Astrocyte (in vitro differentiated cells and primary cell): ENCODE measurements at regions not wholly inside any gene's neighbourhood (a gene's known extent, or its start where the extent isn't known, plus 50 kb on each side); places are given as distances from the start of the nearest gene placed in this dataset.

Experiments used
- DNase-seq: peaks from one replicate; pipeline ENCODE4 v3.0.0-alpha.2; 2010; ENCODE audit warnings: low read depth
- FAIRE-seq: peaks from 2 replicates; lab custom pipeline; 2011; peaks lifted over from hg19 to GRCh38; lab: Jason Lieb, UNC
- H2AFZ ChIP-seq: 2 replicates; pipeline ENCODE4 v1.6.0; 2012; ENCODE audit warnings: low read depth, low read length, inconsistent platforms
- H3K27ac ChIP-seq: 2 replicates; pipeline ENCODE4 v1.5.1; 2011; ENCODE audit warnings: low read depth, low read length, inconsistent platforms
- H3K27me3 ChIP-seq: 2 replicates; pipeline ENCODE4 v1.6.0; 2011; ENCODE audit warnings: low read length, inconsistent platforms; ENCODE audit not compliant: insufficient read depth
- H3K36me3 ChIP-seq: 2 replicates; pipeline ENCODE4 v1.5.1; 2011; ENCODE audit warnings: low read length, inconsistent platforms; ENCODE audit not compliant: insufficient read depth
- H3K4me1 ChIP-seq: 2 replicates; pipeline ENCODE4 v1.5.1; 2011; ENCODE audit warnings: low read length, inconsistent platforms; ENCODE audit not compliant: insufficient read depth
- H3K4me2 ChIP-seq: 2 replicates; pipeline ENCODE4 v1.6.0; 2012; ENCODE audit warnings: low read length, inconsistent platforms
- H3K4me3 ChIP-seq: 2 replicates; pipeline ENCODE4 v1.5.1; 2011; ENCODE audit warnings: low read depth, mild to moderate bottlenecking, low read length, inconsistent platforms; ENCODE audit not compliant: insufficient read depth
- H3K79me2 ChIP-seq: 2 replicates; pipeline ENCODE4 v1.6.0; 2012; ENCODE audit warnings: mild to moderate bottlenecking, low read length, inconsistent platforms; ENCODE audit not compliant: insufficient read depth
- H3K9ac ChIP-seq: 2 replicates; pipeline ENCODE4 v1.6.0; 2012; ENCODE audit warnings: mild to moderate bottlenecking, low read length, inconsistent platforms
- H3K9me3 ChIP-seq: 2 replicates; pipeline ENCODE4 v1.5.1; 2012; ENCODE audit warnings: low read depth, mild to moderate bottlenecking, low read length, inconsistent platforms; ENCODE audit not compliant: insufficient read depth
- H4K20me1 ChIP-seq: 2 replicates; pipeline ENCODE4 v1.6.0; 2012; ENCODE audit warnings: low read length, inconsistent platforms; ENCODE audit not compliant: insufficient read depth
- H3K27ac Mint-ChIP-seq: one replicate; pipeline ENCODE4 v1.8.0; 2021; ENCODE audit warnings: mild to moderate bottlenecking, mixed read lengths; ENCODE audit not compliant: unreplicated experiment
- H3K27me3 Mint-ChIP-seq: one replicate; pipeline ENCODE4 v1.8.0; 2021; ENCODE audit warnings: low read depth, mixed read lengths; ENCODE audit not compliant: unreplicated experiment
- H3K36me3 Mint-ChIP-seq: one replicate; pipeline ENCODE4 v1.8.0; 2021; ENCODE audit warnings: low read depth, mixed read lengths; ENCODE audit not compliant: unreplicated experiment
- H3K4me1 Mint-ChIP-seq: one replicate; pipeline ENCODE4 v1.8.0; 2021; ENCODE audit warnings: low read depth, mixed read lengths; ENCODE audit not compliant: unreplicated experiment
- H3K4me3 Mint-ChIP-seq: one replicate; pipeline ENCODE4 v1.8.0; 2021; ENCODE audit warnings: mild to moderate bottlenecking, moderate library complexity, mixed read lengths; ENCODE audit not compliant: unreplicated experiment
- H3K9me3 Mint-ChIP-seq: one replicate; pipeline ENCODE4 v1.8.0; 2021; ENCODE audit warnings: mild to moderate bottlenecking, mixed read lengths; ENCODE audit not compliant: unreplicated experiment
- CTCF ChIP-seq: IDR thresholded peaks from 2 replicates; pipeline ENCODE4 v1.5.1; 2011; ENCODE audit warnings: low read depth, mild to moderate bottlenecking, inconsistent platforms, low read length, moderate library complexity; ENCODE audit not compliant: insufficient read depth
- EZH2 ChIP-seq: IDR thresholded peaks from 2 replicates; pipeline ENCODE4 v1.6.1; 2012; ENCODE audit warnings: mild to moderate bottlenecking, low read length, inconsistent platforms; ENCODE audit not compliant: insufficient read depth

GRCh38 chr6:30795549-30796293 lies 51.4 kb upstream of the IER3 start:
- Histone ChIP-seq H3K9ac (no peak overlapping the region), H3K79me2 (no peaks in the 10 kb centered on the region), H3K9me3 (no peaks in the 10 kb centered on the region), H4K20me1 (no peaks in the 10 kb centered on the region), H3K36me3 (no peaks in the 10 kb centered on the region), H3K4me1 (peaks cover under 1% of the 10 kb centered on the region), H3K27ac (no peak overlapping the region), H2AFZ (no peak overlapping the region), H3K27me3 (no peaks in the 10 kb centered on the region), H3K4me2 (no peak overlapping the region), H3K4me3 (no peak overlapping the region)
- peaks cover 2% of the 10 kb centered on the region for H3K9me3 Mint-ChIP-seq
- no peaks in the 10 kb centered on the region for H3K27me3 Mint-ChIP-seq
- no peak for FAIRE-seq
- no peaks in the 10 kb centered on the region for H3K36me3 Mint-ChIP-seq
- peaks cover 7% of the 10 kb centered on the region for H3K4me1 Mint-ChIP-seq
- no peak for DNase-seq
- TF ChIP-seq EZH2 (no peak), CTCF (no peak)
- H3K4me3 Mint-ChIP-seq = no peak overlapping the region
- H3K27ac Mint-ChIP-seq = no peak overlapping the region
